GM13977 (cell line): ENCODE measurements at regions not wholly inside any gene's neighbourhood (a gene's known extent, or its start where the extent isn't known, plus 50 kb on each side); places are given as distances from the start of the nearest gene placed in this dataset.

Source experiments
- DNase-seq: peaks from one replicate; pipeline ENCODE4 v3.0.0; 2012; ENCODE audit warnings: low spot score
- in situ Hi-C: fragments of 300-500 bp; cut with MboI; formaldehyde crosslinking; loops from one replicate; pipeline ENCODE4 v1.12.0; 2022; ENCODE audit warnings: low sequenced_read_pairs, low pct_unique_long_range_greater_than_20kb, mixed read lengths, inconsistent platforms; ENCODE audit not compliant: unreplicated experiment
- TF ChIP-seq, protein P1 (sequence below): IDR thresholded peaks from 2 replicates; pipeline ENCODE4 v1.5.1; 2012; ENCODE audit warnings: mild to moderate bottlenecking, control low read depth; ENCODE audit not compliant: insufficient read depth; ENCODE audit errors: extremely low read depth, missing control alignments

DNA sequence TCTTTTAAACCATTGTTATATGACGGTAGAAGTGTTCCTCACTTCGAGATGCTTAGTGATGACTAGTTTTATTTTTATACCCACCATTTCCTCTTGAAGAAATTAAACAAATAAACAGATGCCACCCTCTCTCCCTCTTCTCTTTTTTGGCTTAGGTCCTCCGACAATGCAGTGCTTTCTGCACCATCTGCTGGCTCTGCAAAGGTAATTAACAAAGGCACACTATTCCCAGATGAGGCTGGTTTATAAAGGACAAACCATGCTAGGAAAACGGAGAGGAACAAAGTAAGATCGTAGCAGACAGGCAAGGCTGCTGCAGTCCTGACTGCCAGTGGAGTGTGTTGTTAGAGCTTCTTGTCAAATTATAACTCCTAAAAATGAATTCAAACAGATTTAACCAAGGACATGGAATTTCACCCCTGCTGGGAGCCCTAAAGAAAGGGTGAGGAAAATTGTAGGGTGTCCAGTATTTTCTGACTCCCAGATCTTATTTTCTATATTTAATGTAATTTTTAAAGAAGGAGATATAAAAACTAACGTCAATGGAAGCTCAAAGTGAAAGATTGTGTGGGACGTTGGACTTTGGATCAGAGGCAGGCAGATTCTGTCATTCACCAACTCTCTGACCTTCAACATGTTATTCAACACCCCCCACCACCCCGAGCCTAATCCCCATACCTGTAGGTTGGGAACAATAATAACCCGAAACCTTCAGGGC is 142.1 kb downstream of the CPEB2 start:
- in situ Hi-C loops, result no loop called here
- TF ChIP-seq, protein P1, sequence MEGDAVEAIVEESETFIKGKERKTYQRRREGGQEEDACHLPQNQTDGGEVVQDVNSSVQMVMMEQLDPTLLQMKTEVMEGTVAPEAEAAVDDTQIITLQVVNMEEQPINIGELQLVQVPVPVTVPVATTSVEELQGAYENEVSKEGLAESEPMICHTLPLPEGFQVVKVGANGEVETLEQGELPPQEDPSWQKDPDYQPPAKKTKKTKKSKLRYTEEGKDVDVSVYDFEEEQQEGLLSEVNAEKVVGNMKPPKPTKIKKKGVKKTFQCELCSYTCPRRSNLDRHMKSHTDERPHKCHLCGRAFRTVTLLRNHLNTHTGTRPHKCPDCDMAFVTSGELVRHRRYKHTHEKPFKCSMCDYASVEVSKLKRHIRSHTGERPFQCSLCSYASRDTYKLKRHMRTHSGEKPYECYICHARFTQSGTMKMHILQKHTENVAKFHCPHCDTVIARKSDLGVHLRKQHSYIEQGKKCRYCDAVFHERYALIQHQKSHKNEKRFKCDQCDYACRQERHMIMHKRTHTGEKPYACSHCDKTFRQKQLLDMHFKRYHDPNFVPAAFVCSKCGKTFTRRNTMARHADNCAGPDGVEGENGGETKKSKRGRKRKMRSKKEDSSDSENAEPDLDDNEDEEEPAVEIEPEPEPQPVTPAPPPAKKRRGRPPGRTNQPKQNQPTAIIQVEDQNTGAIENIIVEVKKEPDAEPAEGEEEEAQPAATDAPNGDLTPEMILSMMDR, result no peak
- no peak for DNase-seq

DNA sequence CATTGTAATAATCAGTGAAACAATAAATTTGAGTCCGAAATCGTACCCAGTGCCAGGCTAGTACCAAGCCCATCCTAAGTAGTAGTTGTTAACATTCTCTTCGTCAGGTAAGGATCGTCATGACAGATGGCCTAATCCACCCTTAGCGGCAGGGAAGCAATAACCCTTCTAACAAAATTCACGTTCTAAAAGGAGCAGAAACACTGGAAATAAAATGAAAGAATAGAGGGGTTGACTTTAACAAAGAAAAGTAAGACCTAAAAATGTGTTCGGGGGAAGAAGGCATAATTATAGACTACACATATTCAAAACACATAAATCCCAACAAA is 142.7 kb downstream of the CPEB2 start:
- no peak for DNase-seq
- TF ChIP-seq, protein P1, result no peak
- in situ Hi-C loops, result no loop called here

DNA sequence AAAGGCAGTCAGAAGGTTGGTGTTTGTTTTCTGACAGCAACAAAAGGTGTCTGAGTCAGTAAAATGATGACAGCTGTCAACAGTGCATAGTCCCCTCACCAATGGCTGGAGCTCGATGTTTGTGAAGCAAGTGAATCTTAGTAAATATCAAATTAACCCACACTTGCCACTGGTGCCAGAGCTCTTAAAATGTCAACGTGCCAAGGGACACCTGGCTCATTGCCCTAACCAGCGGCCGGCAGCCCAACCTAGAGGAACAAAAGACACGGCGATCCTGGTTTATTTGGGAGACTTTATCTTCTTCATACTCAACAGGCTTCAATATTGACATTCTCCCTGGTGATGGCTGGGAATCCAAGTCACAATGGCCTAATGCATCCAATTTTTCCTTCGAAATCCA is 143.4 kb downstream of the CPEB2 start:
- in situ Hi-C loops, result no loop called here
- no peak for DNase-seq
- TF ChIP-seq, protein P1, result no peak

DNA sequence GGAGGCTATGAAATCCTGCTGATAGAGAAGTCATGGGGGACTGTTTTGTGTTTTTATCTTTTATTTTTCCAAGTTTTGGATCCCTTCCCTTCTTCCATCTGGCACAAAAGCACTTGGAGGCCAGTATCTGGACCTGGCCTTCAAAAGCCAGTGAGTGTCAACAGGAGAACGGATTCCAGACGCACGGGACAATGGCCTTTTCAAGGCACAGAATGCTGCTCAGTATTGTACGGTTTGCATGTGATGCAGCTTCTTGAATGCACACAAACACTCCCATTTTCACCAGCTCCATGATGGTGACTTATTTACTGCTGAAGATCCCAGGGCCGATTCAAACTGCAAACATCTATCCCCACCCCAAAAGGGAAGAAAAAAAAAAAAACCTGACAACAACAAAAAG is 145.4 kb downstream of the CPEB2 start:
- TF ChIP-seq, protein P1, result no peak
- no peak for DNase-seq
- in situ Hi-C loops, result no loop called here

DNA sequence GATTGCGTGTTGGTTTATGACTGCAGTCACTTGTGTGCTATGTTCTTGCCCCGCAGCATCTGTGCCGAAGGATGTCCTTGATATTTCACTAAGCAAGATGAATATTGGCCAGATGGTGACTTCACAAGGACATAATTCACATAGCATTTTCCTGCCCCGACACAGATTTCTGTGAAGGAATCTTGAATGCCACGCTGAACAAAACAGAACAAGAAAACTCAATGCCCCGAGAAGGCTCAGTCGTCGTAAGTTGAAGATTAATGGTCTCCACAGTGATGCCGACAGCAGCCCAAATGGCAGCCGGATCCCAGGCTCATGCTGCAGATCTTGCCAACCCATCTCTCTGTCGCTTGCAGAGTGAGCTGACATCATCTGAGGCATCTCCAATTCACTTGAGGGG is 145.9 kb downstream of the CPEB2 start:
- no peak for DNase-seq
- TF ChIP-seq, protein P1, result no peak
- in situ Hi-C loops, result no loop called here

DNA sequence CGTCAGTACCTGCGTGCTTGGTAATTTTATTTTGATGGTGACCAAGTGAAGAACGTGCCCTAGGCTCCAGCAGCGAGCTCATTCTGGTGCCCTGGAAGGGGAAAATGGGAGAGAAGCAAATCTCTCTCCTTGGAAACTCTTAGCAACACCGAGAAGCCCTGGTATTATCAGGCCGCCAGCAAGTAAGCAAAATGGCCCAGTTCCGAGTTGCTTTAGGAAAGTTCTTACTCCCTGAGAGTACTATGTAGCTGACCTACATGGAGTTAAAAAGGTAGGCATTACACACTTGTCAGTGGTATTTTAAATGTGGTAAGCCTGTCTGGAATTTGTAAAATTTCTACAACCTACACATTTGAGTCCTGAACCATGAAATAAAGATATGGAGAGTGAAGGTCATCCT is 146.4 kb downstream of the CPEB2 start:
- TF ChIP-seq, protein P1, result no peak
- in situ Hi-C loops, result no loop called here
- DNase-seq, result no peak
